NCI-H2227 treated with DMSO at 0.1 percent for 48 hours (cell line): ENCODE measurements at regions not wholly inside any gene's neighbourhood (a gene's known extent, or its start where the extent isn't known, plus 50 kb on each side); places are given as distances from the start of the nearest gene placed in this dataset.
"Not testable (repeated sequence)": the region's sequence is repeated elsewhere in the genome, so short reads cannot be mapped to it uniquely, and the experiment has no call there.

ENCODE experiments used
- DNase-seq: peaks from one replicate; lab custom pipeline; 2025; lab: John Stamatoyannopoulos, UW

GRCh38 chr19:29154163-29154562 lies 58.8 kb downstream of the UQCRFS1 start:
- DNase-seq = no peak

GRCh38 chr19:29145756-29146155 lies 67.2 kb downstream of the UQCRFS1 start:
- no peak for DNase-seq

GRCh38 chr19:29143183-29143582 lies 69.8 kb downstream of the UQCRFS1 start:
- DNase-seq = no peak

GRCh38 chr19:29139227-29139626 lies 73.7 kb downstream of the UQCRFS1 start:
- no peak for DNase-seq

GRCh38 chr19:29138206-29138605 lies 74.7 kb downstream of the UQCRFS1 start:
- DNase-seq = not testable (repeated sequence)

GRCh38 chr19:29131456-29131855 lies 81.5 kb downstream of the UQCRFS1 start:
- no peak for DNase-seq

- no peak for DNase-seq
These were observed 83.8 kb downstream of the UQCRFS1 start for GRCh38 chr19:29129148-29129547.

GRCh38 chr19:29128203-29128602 lies 84.7 kb downstream of the UQCRFS1 start:
- no peak for DNase-seq

GRCh38 chr19:29122185-29122584 lies 90.8 kb downstream of the UQCRFS1 start:
- DNase-seq = no peak

- no peak for DNase-seq
These were observed 91.3 kb downstream of the UQCRFS1 start for GRCh38 chr19:29121684-29122083.

- peak; percentile 100 for DNase-seq
These were observed 92.5 kb downstream of the UQCRFS1 start for GRCh38 chr19:29120466-29120865.

- DNase-seq = peak; percentile 62
These were observed 93.4 kb downstream of the UQCRFS1 start for GRCh38 chr19:29119590-29119989.

- DNase-seq = no peak
These were observed 94.6 kb downstream of the UQCRFS1 start for GRCh38 chr19:29118389-29118788.

GRCh38 chr19:29117926-29118325 lies 95.0 kb downstream of the UQCRFS1 start:
- no peak for DNase-seq

- DNase-seq = no peak
These were observed 97.8 kb downstream of the UQCRFS1 start for GRCh38 chr19:29115181-29115580.

- no peak for DNase-seq
These were observed 99.1 kb downstream of the UQCRFS1 start for GRCh38 chr19:29113838-29114237.

GRCh38 chr19:29111576-29111975 lies 101.4 kb downstream of the UQCRFS1 start:
- DNase-seq = no peak

- DNase-seq = no peak
These were observed 105.1 kb downstream of the UQCRFS1 start for GRCh38 chr19:29107831-29108230.

- DNase-seq = no peak
These were observed 106.5 kb downstream of the UQCRFS1 start for GRCh38 chr19:29106346-29106885.

GRCh38 chr19:29105629-29106292 lies 107.2 kb downstream of the UQCRFS1 start:
- no peak for DNase-seq

GRCh38 chr19:29104605-29105241 lies 108.2 kb downstream of the UQCRFS1 start:
- DNase-seq = no peak

GRCh38 chr19:29098863-29099481 lies 114.0 kb downstream of the UQCRFS1 start:
- peak; percentile 56 for DNase-seq

- no peak for DNase-seq
These were observed 114.9 kb downstream of the UQCRFS1 start for GRCh38 chr19:29098091-29098490.
